ENCODE measurements at regions not wholly inside any gene's neighbourhood (a gene's known extent, or its start where the extent isn't known, plus 50 kb on each side); places are given as distances from the start of the nearest gene placed in this dataset.

DNA sequence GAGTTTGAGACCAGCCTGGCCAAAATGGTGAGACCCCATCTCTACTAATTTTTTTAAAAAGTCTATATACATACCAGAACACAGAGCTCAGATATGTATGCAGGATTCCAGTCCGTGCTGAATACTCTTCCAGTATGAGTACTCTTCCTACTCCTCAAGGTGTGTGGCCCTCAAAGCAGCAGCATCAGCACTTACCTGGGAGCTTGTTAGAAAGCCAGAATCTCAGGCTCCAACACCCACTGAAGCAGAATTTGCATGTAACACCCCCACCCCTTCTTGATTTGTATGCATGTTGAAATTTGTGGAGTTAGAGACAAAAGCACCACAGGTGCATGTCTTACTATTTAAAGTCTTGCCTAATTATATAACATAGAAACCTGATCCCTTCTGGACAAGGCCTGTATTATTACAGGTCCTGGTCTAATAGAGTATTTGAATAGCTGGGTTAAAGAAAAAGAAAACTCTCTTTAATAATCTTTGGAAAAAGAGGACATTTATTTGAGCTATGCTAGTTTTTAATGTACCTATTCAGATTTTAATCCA, 50.3 kb upstream of the NFE2L2 start:
- DNase-seq (ENCODE audit: low read depth in 4 of 4, low spot score in 2 of 4): no peak

DNA sequence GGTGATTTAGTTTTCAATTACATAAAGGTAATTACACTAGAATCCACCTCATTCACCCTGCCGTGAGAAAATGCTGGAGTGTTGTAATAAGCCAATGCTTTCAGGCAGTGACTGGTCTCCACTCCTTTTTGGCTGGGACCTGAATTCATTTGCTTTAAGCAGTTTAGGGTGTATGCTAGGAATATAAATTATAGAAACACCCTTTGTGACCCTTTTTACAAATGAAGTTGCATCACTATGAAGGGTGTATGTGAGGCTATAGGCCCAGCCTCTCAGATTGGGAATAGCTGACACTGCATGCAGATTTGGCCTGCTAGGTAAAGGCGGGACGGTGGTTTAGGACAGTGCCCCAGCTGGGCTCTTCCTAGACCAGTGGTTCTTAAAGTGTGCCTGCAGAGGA, 50.8 kb upstream of the NFE2L2 start:
- no peak for DNase-seq (ENCODE audit: low read depth in 4 of 4, low spot score in 2 of 4)

DNA sequence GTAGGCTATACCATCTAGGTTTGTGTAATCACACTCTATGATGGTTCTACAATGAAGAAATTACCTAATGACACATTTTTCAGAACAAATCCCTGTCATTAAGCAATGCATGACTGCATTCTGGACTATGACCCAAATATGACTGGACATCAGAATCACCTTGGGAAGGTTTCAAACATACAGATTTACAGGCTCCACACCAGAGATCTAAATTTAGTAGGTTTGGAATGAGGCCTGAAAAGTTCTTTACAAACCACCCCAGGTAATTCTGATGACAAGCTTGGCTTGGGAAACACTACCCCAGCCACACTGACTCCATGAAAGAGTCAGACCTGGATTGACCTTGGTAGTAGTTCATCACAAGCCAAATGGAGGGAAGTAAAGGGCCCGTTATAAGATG, 52.2 kb upstream of the NFE2L2 start:
- DNase-seq (ENCODE audit: low read depth in 4 of 4, low spot score in 2 of 4): no peak

DNA sequence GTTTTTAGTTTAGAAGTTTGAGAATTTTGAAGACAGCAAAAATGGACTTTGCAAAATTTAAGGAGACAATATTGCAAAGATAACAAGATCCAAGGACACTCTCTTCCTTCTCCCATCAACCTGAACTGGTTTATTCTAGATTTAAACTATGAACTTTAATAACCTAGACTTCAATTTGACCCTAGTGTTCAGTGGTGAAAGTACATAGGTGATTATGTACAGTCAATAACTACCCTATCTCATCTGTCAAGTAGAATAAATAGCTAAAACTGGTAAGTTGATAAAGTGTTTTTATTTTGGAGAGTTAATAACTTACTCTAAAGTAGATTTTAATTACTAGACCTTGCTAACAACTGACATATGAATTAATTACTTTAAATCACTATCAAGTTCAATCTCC, 52.9 kb upstream of the NFE2L2 start:
- DNase-seq (ENCODE audit: low read depth in 4 of 4, low spot score in 2 of 4): no peak

DNA sequence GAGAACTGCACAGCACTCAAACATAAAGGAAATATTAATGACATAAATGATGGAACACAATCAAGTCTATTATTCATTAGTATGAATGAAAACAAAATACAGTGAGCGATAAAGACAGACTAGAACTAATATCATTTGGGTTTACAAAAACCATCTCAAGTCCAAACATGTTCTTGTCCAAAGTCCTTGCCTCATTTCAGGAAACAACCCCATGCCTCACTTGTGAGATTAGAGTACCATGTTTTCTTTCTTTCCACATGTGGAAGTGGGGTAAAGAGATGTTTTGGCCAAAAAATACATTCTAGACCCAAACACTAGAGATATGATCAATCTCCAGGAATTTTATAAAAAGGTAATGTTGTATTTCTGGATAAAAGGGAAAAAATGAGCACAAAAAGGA, 53.3 kb upstream of the NFE2L2 start:
- DNase-seq (ENCODE audit: low read depth in 4 of 4, low spot score in 2 of 4): no peak

DNA sequence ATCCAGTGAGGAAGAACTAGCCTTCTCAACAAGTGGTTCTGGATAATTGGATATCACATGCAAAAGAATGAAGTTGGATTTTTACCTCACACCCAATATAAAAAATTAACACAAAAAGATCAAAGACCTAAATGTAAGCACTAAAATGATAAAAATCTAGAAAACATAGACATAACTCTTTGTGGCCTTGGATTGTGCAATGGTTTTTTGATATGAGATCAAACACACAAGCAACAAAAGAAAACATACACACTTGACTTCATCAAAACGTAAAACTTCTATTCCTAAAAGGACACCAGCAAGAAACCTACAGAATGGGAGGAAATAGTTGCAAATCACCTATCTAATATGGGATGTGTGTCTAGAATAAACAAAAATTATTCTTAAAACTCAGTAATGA, 54.1 kb upstream of the NFE2L2 start:
- DNase-seq (ENCODE audit: low read depth in 4 of 4, low spot score in 2 of 4): no peak

DNA sequence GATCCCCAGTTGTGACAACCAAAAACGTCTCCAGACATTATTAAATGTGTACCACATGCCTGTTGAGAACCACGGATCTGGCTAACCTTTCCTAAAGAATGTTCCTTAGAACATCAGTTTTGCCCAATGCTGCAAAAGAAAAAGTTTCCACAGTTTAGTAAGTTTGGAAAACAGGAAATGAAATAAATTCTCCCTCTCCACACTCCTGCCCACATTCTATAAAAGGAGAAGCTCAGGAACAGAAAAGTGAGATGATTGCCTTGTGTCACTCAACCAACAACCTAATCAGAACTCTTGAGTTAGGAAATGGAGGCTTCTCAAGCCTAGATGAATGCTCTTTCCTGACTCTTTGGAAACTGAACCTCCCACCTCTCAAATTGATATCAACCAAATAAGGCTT, 56.1 kb upstream of the NFE2L2 start:
- DNase-seq (ENCODE audit: low read depth in 4 of 4, low spot score in 2 of 4): no peak

DNA sequence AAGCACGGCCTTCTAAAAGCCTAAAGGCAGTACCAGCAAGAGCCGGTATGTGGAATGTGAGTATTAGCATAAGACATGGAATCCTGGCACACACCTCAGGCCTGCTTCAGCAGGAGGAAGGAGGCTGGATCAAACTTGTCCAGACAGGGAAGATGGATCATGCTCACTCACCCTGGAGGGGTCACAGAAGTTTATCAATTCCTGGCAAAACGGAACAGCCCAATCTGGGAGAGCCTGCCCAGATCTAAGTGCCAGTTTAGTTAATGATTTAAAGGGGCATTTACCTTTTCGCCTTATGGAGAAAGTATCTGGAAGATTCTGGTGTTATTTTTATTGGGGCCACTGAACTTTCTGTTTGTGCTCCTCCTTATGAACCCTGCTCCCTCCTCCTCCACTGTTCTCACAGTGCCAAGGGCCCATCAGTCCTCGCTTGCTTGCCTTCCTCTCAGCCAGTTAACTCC, 58.3 kb upstream of the NFE2L2 start:
- DNase-seq (ENCODE audit: low read depth in 4 of 4, low spot score in 2 of 4): no peak

DNA sequence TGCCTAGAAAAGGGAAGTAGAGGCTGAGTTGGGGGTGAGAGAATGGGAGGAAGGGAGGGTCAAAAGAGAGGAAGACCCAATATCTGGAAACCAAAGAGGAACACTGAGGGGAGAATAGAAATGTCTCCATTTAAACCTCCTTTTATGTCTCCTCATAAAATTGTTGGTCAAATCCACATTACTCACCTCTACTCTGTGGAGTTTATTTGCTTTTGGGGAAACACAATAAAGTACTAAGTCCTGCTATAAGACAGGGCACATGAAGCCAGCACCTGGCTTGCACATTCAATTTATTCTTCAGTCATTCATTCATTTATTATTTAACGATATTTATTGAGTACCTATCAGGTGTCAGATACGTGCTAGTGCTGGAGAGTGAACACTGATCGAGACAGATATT, 60.3 kb upstream of the NFE2L2 start:
- DNase-seq (ENCODE audit: low read depth in 4 of 4, low spot score in 2 of 4): no peak

DNA sequence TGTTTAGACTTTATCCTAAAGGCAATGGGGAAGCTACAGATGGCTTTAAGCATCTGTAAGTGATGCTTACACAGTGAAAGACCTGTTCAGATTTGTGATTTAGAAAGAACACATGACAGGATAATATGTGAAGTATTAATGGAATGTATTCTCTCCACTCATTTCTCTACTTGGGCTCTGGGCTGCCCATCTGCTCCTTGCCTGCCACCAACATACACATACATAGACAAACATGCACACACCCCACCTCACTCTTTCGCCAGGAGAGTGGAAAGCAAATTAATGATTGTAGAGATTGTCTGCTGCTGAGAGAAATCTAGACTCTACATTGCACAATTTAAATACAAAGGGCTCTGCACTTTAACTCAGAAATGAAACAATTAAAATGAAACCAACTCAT, 61.0 kb upstream of the NFE2L2 start:
- DNase-seq (ENCODE audit: low read depth in 4 of 4, low spot score in 2 of 4): no peak

DNA sequence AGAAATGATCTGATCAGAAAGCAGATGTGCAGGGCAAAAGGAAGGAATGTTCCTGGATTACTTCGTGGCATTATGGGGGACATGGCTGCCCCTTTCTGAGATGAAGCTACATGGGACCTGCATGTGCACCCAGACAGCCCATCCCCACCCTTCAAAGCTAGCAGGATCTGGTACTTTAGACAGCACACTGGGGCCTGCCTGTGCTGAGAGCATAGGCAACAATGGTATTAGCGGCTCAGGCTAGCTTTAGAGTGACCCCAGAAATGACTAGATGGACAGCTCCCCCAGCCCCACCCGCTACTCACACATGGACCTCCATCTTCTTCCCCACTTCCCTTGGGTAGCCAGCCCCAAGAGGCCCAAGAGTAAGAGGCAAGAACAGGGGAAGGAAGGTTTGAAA, 61.5 kb upstream of the NFE2L2 start:
- DNase-seq (ENCODE audit: low read depth in 4 of 4, low spot score in 2 of 4): no peak

DNA sequence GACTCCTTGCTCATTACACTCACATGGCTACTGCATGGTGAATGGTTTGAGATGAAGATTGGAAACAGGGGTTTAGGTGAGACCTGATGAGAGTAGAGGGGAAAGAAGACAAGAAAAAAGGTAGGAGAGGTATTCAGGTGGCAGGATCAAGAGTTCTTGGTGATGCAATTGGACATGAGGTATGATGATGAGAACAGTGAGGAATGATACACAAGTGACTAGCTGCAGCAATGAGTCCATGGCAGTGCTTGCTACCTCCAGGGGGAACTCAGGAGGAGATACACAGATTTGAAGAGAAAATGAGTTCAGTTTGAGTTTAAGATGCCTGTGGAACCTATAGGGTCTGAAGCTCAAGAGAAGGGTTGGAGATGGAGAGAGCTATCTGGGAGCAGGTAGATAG, 62.1 kb upstream of the NFE2L2 start:
- no peak for DNase-seq (ENCODE audit: low read depth in 4 of 4, low spot score in 2 of 4)

DNA sequence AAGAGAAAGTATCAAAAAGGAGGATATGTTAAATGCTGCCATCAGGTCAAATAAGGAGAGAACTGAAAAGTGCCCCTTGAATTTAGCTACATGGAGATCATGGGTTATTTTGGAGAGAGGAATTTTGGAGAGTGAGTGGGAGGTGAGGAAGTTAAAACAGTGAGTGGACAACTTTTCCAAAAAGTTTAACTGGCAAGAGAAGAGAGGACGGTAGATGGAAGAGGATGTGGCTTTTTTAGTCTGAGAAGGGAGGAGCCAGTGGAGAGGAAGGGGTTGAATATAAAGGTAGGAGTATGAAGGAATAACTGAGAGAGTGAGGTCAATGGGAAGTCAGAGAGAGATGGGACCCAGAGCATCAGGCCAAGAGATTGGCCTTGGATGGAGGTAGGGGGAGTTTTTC, 62.5 kb upstream of the NFE2L2 start:
- no peak for DNase-seq (ENCODE audit: low read depth in 4 of 4, low spot score in 2 of 4)

DNA sequence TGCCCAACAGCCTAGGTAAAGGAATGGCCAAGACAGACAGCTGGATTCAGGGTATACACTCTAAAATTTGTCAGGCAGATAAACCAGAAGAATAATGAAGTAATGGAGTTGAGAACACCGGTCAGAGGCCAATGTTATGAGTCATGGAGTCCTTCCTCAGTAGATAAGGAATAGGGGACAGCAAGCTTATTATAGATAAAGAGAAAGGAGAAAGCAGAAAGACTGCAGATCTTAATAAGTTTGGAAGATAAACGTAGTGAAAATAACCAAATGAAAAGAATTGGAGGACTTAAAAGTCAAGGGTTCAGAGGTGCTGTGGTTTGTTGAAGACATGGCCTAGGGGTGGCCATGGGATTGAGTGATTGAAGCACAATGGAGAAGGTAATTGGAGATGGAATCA, 63.5 kb upstream of the NFE2L2 start:
- no peak for DNase-seq (ENCODE audit: low read depth in 4 of 4, low spot score in 2 of 4)

DNA sequence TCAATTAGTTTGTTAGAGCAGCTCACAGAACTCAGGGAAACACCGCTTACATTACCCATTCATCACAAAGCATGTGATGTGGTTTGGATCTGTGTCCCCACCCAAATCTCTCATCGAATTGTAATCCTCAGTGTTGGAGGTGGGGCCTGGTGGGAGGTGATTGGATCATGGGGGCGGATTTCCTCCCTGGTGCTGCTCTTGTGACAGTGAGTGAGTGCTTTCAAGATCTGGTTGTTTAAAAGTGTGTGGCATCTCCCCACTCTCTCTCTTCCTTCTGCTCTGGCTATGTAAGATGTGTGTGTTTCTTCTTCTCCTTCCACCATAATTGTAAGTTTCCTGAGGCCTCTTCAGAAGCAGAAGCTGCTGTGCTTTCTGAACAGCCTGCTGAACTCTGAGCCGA, 63.5 kb upstream of the AGPS start:
- DNase-seq (ENCODE audit: low read depth in 4 of 4, low spot score in 2 of 4): no peak

DNA sequence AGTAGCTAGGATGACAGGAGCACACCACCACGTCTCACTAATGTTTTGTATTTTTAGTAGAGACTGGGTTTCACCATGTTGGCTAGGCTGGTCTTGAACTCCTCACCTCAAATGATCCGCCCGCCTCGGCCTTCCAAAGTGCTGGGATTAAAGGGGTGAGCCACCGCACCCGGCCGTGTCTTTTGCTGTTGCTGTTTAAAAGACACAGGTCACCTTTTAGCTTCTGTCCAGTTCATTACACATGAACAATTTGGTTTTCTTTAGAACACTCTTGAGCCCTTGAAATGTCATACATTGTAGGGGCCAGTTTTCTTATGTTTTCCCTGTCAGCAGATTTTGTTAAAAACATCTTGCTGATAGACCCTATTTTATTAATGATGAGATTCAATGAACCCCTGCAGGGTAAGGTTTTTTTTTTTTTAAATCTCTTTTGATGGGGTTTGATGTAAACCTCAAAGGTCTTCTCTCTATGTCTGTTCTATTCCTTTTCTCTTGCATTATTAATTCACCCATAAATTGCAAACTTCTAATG, 61.0 kb upstream of the AGPS start:
- DNase-seq (ENCODE audit: low read depth in 4 of 4, low spot score in 2 of 4): no peak

DNA sequence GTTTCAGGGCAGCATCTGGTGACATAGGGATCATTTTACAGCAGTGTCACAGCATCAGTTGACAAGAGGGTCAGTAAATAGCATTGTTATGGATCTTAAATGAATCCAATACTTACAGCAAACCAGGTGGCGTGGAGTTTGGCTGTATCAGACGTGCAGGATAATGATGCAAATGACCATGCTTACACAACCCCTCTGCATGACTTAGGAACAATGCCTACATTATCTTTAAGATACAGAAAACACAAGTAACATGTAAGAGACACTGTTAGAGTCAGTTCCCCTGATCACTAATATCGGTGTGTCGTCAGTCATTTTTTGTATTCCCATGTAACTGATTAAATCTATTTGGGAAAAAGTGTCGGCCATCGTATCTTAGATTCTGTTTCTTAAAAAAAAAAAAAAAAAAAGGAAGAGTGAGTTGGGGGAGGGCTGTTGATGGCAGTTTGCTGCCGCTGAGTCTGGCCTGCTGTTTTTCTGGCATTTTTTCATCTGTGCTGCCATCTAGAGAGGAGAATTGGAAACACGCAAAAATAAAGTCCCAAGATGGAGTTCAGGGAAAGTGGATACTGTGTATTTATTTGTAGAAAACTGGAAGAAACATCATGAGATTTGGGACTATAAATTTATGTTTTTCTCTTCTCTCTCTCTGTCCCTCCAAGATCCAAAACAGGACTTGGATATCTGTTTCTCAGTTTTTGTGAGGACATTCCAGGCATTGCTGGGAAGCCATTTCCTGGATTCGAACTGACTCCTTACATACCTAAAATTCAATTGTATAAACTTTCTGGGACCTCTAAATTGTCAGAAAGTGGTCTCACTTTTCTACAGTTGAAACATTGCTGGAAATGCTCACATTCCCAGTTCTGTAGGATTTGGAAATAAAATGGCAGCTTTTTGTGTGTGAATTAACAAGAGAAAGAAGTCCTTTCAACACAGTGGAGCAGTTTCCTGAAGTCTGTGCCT, 60.3 kb upstream of the AGPS start:
- DNase-seq (ENCODE audit: low read depth in 4 of 4, low spot score in 2 of 4): peak in 3 of 4 donors; percentile 74 to 87 (median 76)

DNA sequence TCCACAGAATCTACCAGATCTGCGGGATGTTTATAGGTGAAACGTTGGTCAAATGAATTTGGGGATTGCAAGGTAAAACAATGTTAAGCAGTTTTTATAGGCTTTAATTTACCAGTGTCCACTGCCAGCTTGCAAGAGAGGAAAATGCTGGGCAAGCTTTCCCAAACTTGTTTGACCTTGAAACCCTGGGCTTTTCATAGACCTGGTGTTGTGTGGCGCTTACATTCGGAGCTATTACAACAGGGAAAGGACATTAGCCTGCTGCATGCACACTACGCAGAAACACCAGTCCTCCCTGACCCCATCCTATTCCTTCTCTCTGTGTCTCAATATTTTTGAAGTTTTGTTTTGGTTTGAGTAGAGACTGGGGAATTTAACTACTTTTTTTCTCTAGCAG, 59.6 kb upstream of the AGPS start:
- DNase-seq (ENCODE audit: low read depth in 4 of 4, low spot score in 2 of 4): no peak

DNA sequence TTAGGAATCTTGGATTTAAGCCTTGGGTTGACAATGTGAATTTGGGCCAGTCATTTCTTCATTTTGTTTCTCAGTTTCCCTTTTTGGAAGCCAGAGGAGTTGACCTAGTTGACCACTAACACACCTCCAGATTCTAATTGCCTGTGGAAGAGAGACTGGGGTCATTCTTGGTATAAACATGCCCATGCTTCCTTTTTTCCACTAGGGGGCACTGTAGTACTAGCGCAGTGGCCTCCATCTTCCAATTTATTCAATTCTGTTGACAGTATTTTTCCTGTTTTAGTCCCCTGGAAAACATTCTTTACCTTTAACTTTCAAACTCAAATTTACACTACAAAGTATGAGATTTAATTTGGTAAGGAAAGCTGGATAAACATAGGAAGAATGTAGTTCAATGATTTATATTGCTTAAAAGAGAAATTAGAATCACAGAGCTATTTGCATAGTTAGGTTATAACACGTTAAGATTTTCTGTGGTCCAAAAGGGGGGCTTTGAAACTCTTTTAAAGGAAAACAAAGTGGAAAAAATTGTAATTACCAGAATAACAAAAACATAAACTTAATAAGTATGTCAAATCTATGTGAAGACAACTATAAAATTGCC, 57.5 kb upstream of the AGPS start:
- DNase-seq (ENCODE audit: low read depth in 4 of 4, low spot score in 2 of 4): peak in 1 of 4 donors; percentile 43

DNA sequence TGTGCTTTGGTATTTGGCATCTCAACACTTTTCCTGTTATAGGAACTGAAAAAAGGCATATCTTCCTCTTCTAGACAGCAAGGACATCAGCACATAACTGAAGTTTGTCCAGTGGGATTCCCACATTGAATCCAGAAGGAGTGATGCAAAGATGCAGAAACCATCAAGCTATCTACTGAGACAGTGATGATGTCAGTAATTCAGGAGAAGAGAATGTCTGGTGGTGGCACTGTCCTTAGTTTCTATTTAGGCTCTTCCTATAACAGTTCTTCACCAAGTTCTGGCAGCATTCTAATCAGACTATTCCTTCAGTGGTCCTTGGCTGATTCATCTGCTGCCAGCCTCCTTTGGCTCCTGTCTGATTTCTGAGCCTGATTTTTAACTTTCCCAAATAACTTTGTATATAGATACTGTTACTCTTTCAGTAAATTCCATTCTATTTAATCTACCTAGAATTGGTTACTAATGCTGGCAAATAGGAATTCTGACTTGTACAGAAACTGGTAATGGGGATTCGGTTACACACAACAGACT, 56.6 kb upstream of the AGPS start:
- no peak for DNase-seq (ENCODE audit: low read depth in 4 of 4, low spot score in 2 of 4)

DNA sequence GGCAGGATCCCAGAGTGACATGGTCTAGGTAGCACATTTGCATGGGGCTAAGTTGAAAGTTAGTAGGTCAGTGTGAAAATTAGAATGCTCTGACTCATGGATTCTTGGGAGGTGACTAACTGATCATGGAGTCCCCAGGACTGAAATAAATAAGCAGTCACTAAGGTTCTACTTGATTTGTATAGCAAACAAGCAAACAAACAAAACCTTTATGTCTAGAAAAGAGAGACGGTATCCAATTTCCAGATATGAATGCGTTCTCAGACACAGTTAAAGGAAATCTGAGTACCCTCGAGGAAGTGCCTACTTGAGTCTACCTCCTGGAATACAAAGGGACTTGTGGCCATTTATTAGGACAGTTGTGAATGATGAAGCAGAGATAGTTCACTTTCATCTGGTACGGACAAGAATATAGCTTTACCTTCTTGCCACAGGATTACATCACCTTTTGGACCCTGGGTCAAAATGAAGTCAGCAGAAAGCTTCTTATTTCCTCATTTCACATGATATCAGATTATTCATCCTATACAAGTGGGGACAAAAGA, 54.3 kb upstream of the AGPS start:
- no peak for DNase-seq (ENCODE audit: low read depth in 4 of 4, low spot score in 2 of 4)

Data from left renal cortex interstitium (tissue), 4 donors.